ENCODE measurements at regions not wholly inside any gene's neighbourhood (a gene's known extent, or its start where the extent isn't known, plus 50 kb on each side); places are given as distances from the start of the nearest gene placed in this dataset.
"Not testable (repeated sequence)": the region's sequence is repeated elsewhere in the genome, so short reads cannot be mapped to it uniquely, and the experiment has no call there.

DNA sequence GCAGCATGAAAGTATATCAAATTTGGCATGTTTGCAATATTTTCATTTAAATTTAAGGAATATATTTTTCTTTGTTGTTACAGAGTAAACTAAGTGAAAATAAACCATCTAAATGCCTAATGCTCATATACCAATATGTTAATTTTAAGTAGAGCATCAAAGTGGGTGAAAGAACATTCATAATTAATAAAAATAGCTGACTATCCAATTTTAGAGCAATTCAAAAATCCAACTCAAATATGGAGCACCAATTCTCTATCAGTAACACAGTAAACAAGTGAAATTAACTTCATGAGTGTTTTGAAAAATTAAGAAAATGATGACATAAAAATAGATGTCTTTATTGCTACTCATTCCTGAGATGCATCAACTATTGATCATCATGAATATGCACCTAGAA is 893.0 kb downstream of the DSC3 start:
- TF ChIP-seq, protein P1, sequence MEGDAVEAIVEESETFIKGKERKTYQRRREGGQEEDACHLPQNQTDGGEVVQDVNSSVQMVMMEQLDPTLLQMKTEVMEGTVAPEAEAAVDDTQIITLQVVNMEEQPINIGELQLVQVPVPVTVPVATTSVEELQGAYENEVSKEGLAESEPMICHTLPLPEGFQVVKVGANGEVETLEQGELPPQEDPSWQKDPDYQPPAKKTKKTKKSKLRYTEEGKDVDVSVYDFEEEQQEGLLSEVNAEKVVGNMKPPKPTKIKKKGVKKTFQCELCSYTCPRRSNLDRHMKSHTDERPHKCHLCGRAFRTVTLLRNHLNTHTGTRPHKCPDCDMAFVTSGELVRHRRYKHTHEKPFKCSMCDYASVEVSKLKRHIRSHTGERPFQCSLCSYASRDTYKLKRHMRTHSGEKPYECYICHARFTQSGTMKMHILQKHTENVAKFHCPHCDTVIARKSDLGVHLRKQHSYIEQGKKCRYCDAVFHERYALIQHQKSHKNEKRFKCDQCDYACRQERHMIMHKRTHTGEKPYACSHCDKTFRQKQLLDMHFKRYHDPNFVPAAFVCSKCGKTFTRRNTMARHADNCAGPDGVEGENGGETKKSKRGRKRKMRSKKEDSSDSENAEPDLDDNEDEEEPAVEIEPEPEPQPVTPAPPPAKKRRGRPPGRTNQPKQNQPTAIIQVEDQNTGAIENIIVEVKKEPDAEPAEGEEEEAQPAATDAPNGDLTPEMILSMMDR (IDR thresholded peaks at IDR 0.05; ENCODE audit: control insufficient read depth, insufficient read depth, low read depth, low read length, missing control alignments), result no peak
- no peak overlapping the region for H3K4me3 ChIP-seq (ENCODE audit: control insufficient read depth, low read depth, low read length)
- no peak for DNase-seq (ENCODE audit: low read depth)

DNA sequence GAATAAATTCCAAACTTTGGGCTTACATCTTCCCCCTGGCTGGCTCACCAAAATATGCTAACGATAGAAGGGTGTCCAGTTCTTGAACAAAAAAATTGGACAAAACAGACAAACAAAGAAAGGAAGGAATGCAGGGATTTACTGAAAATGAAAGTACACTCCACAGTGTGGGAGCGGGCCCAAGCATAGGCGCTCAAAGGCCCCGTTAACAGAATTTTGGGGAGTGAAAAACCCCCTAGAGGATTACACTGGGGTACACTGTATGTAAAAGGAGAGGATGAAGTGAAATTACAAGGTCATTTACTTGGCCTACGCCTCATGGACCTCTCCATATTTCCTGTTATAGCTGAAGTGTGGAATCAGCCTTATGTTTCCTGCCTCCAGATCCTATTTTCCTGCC is 899.7 kb downstream of the DSC3 start:
- H3K4me3 ChIP-seq (ENCODE audit: control insufficient read depth, low read depth, low read length), result no peak overlapping the region
- DNase-seq (ENCODE audit: low read depth), result no peak
- TF ChIP-seq, protein P1 (IDR thresholded peaks at IDR 0.05; ENCODE audit: control insufficient read depth, insufficient read depth, low read depth, low read length, missing control alignments), result no peak

DNA sequence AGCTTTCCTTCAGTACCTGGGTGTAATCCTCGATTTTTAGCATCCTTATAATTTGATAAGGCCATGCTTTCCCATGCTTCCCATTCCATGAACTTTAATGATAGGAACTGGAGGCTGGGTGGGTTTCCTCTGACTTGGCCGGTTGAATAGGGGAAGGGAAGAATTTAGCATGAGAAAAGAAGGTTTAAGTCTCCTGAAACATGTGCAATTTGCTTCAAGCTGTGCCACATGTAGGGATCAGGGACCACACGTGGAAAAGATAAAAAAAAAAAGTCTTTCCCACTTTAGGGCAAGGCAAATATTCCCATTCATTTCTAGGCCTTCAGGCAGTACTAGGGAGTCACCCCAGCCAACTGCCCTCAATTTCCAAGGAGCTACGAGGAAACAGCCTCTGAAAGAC is 900.3 kb downstream of the DSC3 start:
- H3K4me3 ChIP-seq (ENCODE audit: control insufficient read depth, low read depth, low read length), result no peak overlapping the region
- TF ChIP-seq, protein P1 (IDR thresholded peaks at IDR 0.05; ENCODE audit: control insufficient read depth, insufficient read depth, low read depth, low read length, missing control alignments), result no peak
- no peak for DNase-seq (ENCODE audit: low read depth)

DNA sequence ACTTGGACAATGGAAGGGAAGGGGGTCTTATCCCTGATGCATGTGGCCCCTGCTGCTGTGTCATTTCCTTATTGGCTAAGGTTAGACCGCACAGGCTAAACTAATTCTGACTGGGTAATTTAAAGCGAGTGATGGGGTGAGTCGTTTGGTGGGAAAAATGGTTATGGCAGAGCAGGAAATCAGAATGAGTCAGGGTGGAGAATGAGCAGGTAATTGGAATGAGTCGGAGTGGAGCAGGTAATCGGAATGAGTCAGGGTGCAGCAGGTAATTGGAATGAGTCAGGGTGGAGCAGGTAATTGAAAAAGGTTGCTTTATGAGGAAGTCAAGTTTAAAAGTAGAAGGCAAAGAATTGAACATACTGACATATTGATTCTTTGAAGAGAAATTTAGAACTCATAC is 901.0 kb downstream of the DSC3 start:
- H3K4me3 ChIP-seq (ENCODE audit: control insufficient read depth, low read depth, low read length); DNase-seq (ENCODE audit: low read depth): not testable (repeated sequence)

DNA sequence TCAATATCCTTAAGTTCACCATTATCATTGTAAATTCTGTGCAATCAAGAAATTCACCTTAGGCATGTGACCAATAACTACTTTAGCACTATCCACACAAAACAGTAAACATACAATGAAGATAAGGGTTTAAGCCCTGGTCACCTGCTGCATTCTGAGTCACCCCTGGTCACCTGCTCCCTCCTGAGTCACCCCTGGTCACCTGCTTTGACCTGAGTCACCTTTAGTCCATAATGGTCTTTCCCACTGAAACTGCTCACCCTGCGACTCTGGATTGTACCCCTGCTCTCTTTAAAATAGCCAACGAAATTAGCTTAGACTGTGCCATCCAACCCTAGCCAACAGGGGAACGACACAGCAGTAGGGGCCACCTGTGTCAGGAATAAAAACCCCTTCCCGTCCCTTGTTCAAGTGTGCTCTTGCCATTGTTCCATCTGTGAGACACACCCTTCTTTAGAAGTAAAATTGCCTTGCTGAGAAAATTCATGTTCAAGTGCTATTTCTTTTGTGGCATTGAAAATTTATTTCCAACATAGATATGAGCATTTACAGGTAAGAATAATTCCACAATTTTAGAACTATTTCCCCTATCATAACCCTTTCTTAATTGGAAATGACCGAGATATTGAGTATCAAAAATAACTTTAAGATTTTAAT is 902.8 kb downstream of the DSC3 start:
- H3K4me3 ChIP-seq (ENCODE audit: control insufficient read depth, low read depth, low read length), result no peak overlapping the region
- TF ChIP-seq, protein P1 (IDR thresholded peaks at IDR 0.05; ENCODE audit: control insufficient read depth, insufficient read depth, low read depth, low read length, missing control alignments), result no peak
- DNase-seq (ENCODE audit: low read depth), result no peak

DNA sequence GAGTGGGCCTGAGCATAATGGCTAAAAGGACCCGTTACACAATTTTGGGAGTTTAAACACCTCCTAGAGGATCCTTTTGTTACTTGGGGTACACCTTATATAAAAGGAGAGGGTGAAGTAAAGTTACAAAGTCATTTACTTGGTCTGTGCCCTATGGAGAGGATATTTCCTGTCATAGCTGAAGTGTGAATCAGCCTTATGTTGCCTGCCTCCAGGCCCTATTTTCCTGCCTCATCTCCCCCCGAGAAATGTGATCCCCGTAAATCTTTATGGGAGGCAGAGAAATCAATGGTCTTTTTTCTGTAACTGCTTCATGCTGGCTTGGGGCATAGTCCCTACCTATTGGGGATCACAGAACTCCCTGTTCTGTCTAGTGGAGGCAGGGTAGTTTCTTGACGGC is 906.6 kb downstream of the DSC3 start:
- TF ChIP-seq, protein P1 (IDR thresholded peaks at IDR 0.05; ENCODE audit: control insufficient read depth, insufficient read depth, low read depth, low read length, missing control alignments), result no peak
- no peak for DNase-seq (ENCODE audit: low read depth)
- no peak overlapping the region for H3K4me3 ChIP-seq (ENCODE audit: control insufficient read depth, low read depth, low read length)

DNA sequence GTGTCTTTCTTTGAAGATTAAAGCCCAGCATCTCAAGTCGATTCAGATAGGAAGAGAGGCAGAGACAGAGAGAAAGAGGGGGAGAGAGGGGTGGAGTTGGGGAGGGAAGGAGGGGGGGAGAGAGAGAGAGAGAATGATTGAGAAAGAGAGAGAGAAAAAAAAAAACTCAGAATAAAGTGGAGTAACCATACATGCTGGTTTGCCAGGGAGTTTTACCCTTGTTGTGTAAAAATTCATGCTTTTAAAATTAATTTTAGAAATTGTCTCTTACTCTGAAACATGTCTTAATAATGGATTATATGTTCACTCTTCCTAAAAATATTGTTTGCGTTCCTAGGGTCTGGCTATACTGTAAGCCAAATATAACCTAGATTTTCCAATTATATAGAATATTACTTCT is 908.5 kb downstream of the DSC3 start:
- TF ChIP-seq, protein P1 (IDR thresholded peaks at IDR 0.05; ENCODE audit: control insufficient read depth, insufficient read depth, low read depth, low read length, missing control alignments), result no peak
- no peak for DNase-seq (ENCODE audit: low read depth)
- H3K4me3 ChIP-seq (ENCODE audit: control insufficient read depth, low read depth, low read length), result no peak overlapping the region
